ENCODE measurements at regions not wholly inside any gene's neighbourhood (a gene's known extent, or its start where the extent isn't known, plus 50 kb on each side); places are given as distances from the start of the nearest gene placed in this dataset.

- peak; percentile 75 for TF ChIP-seq MED8 (CRISPR knock-in tag; IDR thresholded peaks at IDR 0.05; ENCODE audit: insufficient replicate concordance)
- no peak for TF ChIP-seq KLF13 (CRISPR knock-in tag; IDR thresholded peaks at IDR 0.05)
- TF ChIP-seq, protein P1, sequence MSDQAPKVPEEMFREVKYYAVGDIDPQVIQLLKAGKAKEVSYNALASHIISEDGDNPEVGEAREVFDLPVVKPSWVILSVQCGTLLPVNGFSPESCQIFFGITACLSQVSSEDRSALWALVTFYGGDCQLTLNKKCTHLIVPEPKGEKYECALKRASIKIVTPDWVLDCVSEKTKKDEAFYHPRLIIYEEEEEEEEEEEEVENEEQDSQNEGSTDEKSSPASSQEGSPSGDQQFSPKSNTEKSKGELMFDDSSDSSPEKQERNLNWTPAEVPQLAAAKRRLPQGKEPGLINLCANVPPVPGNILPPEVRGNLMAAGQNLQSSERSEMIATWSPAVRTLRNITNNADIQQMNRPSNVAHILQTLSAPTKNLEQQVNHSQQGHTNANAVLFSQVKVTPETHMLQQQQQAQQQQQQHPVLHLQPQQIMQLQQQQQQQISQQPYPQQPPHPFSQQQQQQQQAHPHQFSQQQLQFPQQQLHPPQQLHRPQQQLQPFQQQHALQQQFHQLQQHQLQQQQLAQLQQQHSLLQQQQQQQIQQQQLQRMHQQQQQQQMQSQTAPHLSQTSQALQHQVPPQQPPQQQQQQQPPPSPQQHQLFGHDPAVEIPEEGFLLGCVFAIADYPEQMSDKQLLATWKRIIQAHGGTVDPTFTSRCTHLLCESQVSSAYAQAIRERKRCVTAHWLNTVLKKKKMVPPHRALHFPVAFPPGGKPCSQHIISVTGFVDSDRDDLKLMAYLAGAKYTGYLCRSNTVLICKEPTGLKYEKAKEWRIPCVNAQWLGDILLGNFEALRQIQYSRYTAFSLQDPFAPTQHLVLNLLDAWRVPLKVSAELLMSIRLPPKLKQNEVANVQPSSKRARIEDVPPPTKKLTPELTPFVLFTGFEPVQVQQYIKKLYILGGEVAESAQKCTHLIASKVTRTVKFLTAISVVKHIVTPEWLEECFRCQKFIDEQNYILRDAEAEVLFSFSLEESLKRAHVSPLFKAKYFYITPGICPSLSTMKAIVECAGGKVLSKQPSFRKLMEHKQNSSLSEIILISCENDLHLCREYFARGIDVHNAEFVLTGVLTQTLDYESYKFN (CRISPR knock-in tag; conservative IDR thresholded peaks at IDR 0.05): peak; percentile 88
- no peak for TF ChIP-seq ZNF883 (CRISPR knock-in tag; IDR thresholded peaks at IDR 0.05; ENCODE audit: not compliant biosample characterization)
- TF ChIP-seq, protein P2, sequence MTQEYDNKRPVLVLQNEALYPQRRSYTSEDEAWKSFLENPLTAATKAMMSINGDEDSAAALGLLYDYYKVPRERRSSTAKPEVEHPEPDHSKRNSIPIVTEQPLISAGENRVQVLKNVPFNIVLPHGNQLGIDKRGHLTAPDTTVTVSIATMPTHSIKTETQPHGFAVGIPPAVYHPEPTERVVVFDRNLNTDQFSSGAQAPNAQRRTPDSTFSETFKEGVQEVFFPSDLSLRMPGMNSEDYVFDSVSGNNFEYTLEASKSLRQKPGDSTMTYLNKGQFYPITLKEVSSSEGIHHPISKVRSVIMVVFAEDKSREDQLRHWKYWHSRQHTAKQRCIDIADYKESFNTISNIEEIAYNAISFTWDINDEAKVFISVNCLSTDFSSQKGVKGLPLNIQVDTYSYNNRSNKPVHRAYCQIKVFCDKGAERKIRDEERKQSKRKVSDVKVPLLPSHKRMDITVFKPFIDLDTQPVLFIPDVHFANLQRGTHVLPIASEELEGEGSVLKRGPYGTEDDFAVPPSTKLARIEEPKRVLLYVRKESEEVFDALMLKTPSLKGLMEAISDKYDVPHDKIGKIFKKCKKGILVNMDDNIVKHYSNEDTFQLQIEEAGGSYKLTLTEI (CRISPR knock-in tag; conservative IDR thresholded peaks at IDR 0.05): no peak
- no peak for TF ChIP-seq EED (CRISPR knock-in tag; IDR thresholded peaks at IDR 0.05)
- no peak for TF ChIP-seq SPEN (CRISPR knock-in tag; IDR thresholded peaks at IDR 0.05; ENCODE audit: low read depth)
- TF ChIP-seq ZNF678 (CRISPR knock-in tag; IDR thresholded peaks at IDR 0.05): no peak
- TF ChIP-seq POGZ (CRISPR knock-in tag; IDR thresholded peaks at IDR 0.05): peak; percentile 68
- peak; percentile 25; the same call in 1 of the 2 replicates for TF ChIP-seq BCL6 (CRISPR knock-in tag; IDR thresholded peaks at IDR 0.05)
- 0 out of 2 replicates have a peak, but pooled peaks have one; percentile 11 for TF ChIP-seq SIX4 (CRISPR knock-in tag; IDR thresholded peaks at IDR 0.05)
- no peak for TF ChIP-seq IKZF4 (CRISPR knock-in tag; IDR thresholded peaks at IDR 0.05; ENCODE audit: borderline replicate concordance, low read depth, not compliant biosample characterization)
- TF ChIP-seq TCF7 (IDR thresholded peaks at IDR 0.05; ENCODE audit: low read depth): peak; percentile 44; the same call in 1 of the 2 replicates
- no peak for TF ChIP-seq SRF (IDR thresholded peaks at IDR 0.05; ENCODE audit: low read depth, low read length)
- TF ChIP-seq GATAD1 (CRISPR knock-in tag; IDR thresholded peaks at IDR 0.05): no peak
- TF ChIP-seq, protein P3, sequence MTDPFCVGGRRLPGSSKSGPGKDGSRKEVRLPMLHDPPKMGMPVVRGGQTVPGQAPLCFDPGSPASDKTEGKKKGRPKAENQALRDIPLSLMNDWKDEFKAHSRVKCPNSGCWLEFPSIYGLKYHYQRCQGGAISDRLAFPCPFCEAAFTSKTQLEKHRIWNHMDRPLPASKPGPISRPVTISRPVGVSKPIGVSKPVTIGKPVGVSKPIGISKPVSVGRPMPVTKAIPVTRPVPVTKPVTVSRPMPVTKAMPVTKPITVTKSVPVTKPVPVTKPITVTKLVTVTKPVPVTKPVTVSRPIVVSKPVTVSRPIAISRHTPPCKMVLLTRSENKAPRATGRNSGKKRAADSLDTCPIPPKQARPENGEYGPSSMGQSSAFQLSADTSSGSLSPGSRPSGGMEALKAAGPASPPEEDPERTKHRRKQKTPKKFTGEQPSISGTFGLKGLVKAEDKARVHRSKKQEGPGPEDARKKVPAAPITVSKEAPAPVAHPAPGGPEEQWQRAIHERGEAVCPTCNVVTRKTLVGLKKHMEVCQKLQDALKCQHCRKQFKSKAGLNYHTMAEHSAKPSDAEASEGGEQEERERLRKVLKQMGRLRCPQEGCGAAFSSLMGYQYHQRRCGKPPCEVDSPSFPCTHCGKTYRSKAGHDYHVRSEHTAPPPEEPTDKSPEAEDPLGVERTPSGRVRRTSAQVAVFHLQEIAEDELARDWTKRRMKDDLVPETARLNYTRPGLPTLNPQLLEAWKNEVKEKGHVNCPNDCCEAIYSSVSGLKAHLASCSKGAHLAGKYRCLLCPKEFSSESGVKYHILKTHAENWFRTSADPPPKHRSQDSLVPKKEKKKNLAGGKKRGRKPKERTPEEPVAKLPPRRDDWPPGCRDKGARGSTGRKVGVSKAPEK (CRISPR knock-in tag; IDR thresholded peaks at IDR 0.05; ENCODE audit: borderline replicate concordance): no peak
- no peak for TF ChIP-seq SKIL (CRISPR knock-in tag; IDR thresholded peaks at IDR 0.05; ENCODE audit: borderline replicate concordance)
- peak; percentile 24; the same call in 1 of the 2 replicates for TF ChIP-seq SAP130 (CRISPR knock-in tag; IDR thresholded peaks at IDR 0.05; ENCODE audit: low read depth)
- TF ChIP-seq NCOA5 (CRISPR knock-in tag; IDR thresholded peaks at IDR 0.05): no peak
- TF ChIP-seq ZNF879 (CRISPR knock-in tag; IDR thresholded peaks at IDR 0.05): no peak
These were observed 99.8 kb upstream of the KIF5B start (continued) for GRCh38 chr10:32156031-32156495.
